GM04503 (cell line): ENCODE measurements at regions not wholly inside any gene's neighbourhood (a gene's known extent, or its start where the extent isn't known, plus 50 kb on each side); places are given as distances from the start of the nearest gene placed in this dataset.

Source experiments
- DNase-seq: peaks from one replicate; pipeline ENCODE4 v3.0.0-alpha.2; 2012; ENCODE audit warnings: low read depth

- DNase-seq, result no peak
Observed at GRCh38 chr15:58235961-58236360, 97.8 kb downstream of the AQP9 start.

DNA sequence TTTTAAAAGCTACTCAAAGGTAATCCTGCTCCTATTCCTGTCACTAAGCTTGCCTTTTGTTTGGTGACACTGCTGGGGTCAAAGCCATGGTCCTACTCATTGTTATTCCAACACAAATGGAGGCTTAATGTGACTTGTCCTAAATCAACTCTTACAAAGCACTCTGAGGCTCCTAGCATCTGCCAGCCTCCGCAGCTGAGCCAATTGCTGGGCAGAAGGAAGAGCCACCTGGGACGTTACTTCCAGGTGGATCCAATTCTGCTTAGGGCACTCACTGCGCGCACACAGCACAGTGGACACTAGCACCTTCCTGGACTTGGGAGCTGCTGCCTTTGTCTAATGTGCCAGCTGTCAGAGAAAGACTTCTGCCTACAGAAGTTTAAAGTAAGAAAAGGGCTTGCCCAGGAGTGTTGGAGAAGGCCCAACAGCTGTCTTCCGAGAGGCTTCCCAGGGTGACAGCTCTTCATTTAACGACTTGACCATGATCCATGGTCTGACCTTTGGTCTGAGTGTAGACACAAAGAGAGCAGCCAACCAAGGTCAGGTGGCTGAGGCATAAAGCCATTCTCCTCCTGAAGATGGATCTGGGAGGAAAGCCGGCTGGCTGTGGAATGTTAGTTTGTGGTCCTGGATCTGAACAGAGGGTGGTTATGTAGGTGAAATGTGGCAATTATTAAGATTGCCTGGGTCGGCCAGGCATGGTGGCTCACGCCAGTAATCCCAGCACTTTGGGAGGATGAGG is 102.2 kb downstream of the AQP9 start:
- DNase-seq, result no peak

GRCh38 chr15:58241872-58242271 is 103.7 kb downstream of the AQP9 start:
- no peak for DNase-seq

- no peak for DNase-seq
Observed at GRCh38 chr15:58243070-58243469, 104.9 kb downstream of the AQP9 start.

DNA sequence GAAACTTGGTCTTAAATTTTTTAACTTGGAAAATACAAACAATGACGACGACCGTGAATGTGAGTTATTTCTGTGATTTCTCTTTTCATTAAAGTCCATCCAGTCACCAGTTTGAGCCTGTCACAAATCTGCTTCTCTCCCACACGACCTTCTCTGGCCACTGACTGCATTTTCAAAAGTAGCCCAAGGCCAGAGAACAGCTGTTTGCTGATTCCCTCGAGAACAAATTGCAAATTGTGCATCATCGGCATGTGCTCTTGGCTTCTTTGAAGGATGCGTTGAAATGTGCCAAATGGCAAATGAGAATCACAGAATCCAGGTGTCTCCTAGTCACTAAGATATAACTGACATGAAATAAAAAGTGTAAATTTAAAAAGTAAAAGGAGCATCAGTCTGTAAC is 106.4 kb downstream of the AQP9 start:
- no peak for DNase-seq

- DNase-seq, result no peak
Observed at GRCh38 chr15:58246041-58246440, 107.9 kb downstream of the AQP9 start.

DNA sequence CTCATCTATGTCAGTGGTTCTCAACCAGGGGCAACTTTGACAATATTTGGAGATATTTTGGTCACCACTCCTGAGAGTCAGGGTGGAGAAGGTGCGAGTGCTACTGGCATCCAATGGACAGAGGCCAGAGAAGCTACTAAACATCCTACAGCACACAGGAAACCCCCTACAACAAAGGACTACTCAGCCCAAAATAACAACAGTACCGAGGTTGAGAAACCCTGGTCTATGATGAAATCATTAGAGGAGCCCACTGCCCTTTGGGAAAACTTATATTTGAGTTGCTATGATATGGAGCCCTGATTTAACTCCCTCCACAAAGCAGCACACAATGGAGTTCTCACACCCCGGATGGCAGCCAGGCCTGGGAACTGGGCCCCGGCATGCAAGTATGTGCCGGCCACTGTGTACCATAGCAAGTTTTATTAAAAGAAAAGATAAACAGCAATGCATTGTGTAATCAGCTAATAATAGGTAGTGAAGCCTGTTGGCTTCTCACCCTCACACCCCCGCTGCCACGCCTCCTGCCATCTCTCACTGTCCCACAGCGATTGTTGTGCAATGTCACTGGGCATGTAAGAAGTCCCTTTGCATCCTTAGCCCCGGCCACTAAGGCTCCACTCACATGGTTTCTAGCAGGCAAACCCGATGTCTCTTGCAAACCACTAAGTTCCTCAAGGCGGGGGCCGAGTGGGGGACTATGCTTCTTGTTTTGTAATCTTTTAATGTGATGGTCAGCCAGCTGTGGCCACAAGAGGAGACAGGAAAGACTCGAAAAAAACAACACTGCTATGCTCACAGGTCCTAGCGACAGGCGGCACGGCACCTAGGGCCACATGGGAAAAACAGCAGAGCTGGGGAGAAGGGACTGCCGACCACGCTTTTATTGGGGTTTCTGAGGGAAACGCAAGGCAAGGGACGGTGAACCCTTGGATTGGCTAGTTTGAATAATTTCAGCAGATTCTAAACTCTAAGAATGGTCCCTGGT is 110.0 kb downstream of the AQP9 start:
- DNase-seq, result no peak

DNA sequence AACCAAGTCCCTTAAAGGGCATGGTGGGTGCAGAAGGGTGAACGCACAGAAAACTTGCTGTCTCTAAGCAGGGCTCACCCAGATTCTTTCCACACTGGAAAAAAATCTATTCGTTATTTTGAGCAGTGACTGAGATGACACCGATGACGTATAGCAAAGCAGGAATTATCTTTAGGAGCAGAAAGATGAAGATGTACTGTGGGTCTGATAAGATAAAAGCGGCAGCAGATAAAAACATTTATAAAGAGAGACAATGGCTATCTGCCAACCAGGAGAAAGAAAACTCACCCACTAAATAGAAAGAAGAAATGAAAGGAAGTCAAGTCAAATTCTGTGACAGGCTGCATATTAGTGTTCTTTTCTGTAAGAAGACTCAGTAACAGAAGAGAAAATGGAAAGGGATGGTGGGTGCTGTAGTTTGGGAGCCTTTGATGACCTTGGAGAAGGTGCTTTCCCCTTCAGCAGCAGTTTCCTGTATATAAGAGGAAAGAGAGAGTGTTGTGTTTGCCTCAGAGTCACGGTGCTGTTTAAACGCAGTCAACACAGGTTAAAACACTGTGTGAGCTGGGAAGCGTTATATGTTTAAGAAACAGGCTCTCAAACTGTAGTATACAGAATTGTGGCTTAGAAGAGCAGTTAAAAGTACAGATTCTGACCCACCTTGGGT is 111.6 kb downstream of the AQP9 start:
- DNase-seq, result no peak

GRCh38 chr15:58252586-58253323 is 114.6 kb downstream of the AQP9 start:
- DNase-seq, result no peak

DNA sequence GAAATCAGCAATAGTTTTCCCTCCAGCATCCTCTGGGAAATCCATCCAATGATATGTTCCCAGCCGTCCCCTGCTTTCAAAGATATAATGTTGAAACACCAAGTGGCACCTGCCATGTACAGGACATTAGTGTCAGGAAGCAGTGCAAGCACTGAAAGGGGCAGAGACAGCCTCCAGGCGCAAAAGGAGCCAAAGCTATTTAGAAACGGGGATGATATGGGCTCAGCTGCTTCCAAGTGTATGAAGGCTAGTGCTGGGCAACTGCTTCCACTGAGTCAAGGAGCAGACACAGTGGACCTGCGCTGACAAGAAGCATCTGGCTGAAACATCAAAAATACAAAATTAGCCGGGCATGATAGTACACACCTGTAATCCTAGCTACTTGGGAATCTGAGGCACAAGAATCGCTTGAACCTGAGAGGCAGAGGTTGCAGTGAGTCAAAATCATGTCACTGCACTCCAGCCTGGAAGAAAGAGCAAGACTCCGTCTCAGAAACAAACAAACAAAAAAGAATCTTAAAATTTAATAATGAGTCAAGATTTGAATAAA is 119.7 kb downstream of the AQP9 start:
- DNase-seq, result no peak

GRCh38 chr15:58258501-58259292 is 120.5 kb downstream of the AQP9 start:
- no peak for DNase-seq

- DNase-seq, result no peak
Observed at GRCh38 chr15:58260205-58260724, 122.1 kb downstream of the AQP9 start.

DNA sequence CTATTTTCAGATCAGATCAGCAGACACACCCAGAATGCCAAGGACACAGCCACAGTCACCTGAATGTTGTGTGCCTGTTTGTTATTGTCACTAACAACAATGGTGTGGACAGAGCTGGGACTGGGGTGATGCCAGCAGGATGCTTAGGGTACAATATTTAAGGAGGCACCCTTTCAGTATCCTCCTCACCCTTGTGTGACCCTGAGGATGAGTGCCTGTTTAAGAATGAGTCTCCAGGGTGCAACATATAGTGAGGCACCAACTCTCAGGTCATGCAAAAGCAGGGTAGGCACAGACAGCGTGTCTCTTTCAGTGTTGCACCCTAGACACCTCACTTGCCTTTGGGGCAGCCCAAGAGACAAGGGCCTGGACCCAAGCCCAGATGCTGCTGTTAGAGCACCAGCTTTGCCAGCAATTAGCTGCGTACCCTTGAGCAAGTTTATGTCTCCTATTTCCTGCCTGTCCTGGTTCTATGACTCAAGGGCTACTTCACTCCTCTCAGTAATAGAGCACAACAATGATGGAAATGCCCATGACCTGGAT is 122.6 kb downstream of the AQP9 start:
- peak; percentile 13 for DNase-seq

DNA sequence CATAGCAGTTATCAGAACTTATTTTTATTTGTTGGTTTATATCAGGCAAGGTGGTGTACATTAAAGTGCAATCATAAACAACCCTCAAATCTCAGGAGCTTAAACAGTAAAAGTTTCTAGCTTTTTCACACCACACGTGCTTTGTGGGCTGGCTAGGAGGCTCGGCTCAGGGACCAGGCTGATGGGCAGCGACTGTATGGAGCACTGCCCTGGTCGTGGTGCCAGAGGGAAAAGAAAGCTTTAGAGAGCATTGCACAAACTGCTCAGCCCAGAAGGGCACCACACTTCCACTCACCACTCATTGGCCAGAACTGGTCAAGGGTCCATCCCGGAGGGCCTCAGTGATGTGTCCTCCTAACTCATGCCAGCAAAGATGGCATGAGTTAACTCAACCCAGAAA is 123.2 kb downstream of the AQP9 start:
- DNase-seq, result no peak

GRCh38 chr15:58264053-58264971 is 126.1 kb downstream of the AQP9 start:
- no peak for DNase-seq

- DNase-seq, result no peak
Observed at GRCh38 chr15:58267051-58267450, 128.9 kb downstream of the AQP9 start.

GRCh38 chr15:58268746-58269267 is 130.6 kb downstream of the AQP9 start:
- no peak for DNase-seq

- DNase-seq, result peak; percentile 5
Observed at GRCh38 chr15:58269455-58270414, 131.6 kb downstream of the AQP9 start.
